Ishikawa (cell line): ENCODE measurements at regions not wholly inside any gene's neighbourhood (a gene's known extent, or its start where the extent isn't known, plus 50 kb on each side); places are given as distances from the start of the nearest gene placed in this dataset.

Experiments used
- CEBPB ChIP-seq: IDR thresholded peaks from 2 replicates; pipeline ENCODE4 v1.6.1; 2012
- CREB1 ChIP-seq: IDR thresholded peaks from 2 replicates; pipeline ENCODE4 v1.6.1; 2012; ENCODE audit warnings: low read depth
- EGR1 ChIP-seq: IDR thresholded peaks from 2 replicates; pipeline ENCODE4 v1.6.1; 2012
- EP300 ChIP-seq: IDR thresholded peaks from 2 replicates; pipeline ENCODE4 v1.6.1; 2012; ENCODE audit warnings: borderline replicate concordance
- FOXM1 ChIP-seq: IDR thresholded peaks from 2 replicates; pipeline ENCODE4 v1.6.1; 2012; ENCODE audit warnings: low read depth, borderline replicate concordance
- MAX ChIP-seq: IDR thresholded peaks from 2 replicates; pipeline ENCODE4 v1.6.1; 2012
- NFIC ChIP-seq: IDR thresholded peaks from 2 replicates; pipeline ENCODE4 v1.6.1; 2012
- RAD21 ChIP-seq: IDR thresholded peaks from 2 replicates; pipeline ENCODE4 v1.6.1; 2012; ENCODE audit warnings: low read depth
- REST ChIP-seq: IDR thresholded peaks from 2 replicates; pipeline ENCODE4 v1.6.1; 2012; ENCODE audit warnings: low read depth, mild to moderate bottlenecking
- TAF1 ChIP-seq: IDR thresholded peaks from 2 replicates; pipeline ENCODE4 v1.6.1; 2012; ENCODE audit warnings: low read depth, mild to moderate bottlenecking
- TCF12 ChIP-seq: IDR thresholded peaks from 2 replicates; pipeline ENCODE4 v1.6.1; 2012; ENCODE audit warnings: low read depth
- TEAD4 ChIP-seq: IDR thresholded peaks from 2 replicates; pipeline ENCODE4 v1.6.1; 2012
- USF1 ChIP-seq: IDR thresholded peaks from 2 replicates; pipeline ENCODE4 v1.6.1; 2012
- YY1 ChIP-seq: IDR thresholded peaks from 2 replicates; pipeline ENCODE4 v1.6.1; 2012; ENCODE audit warnings: low read depth
- ZBTB7A ChIP-seq: IDR thresholded peaks from 2 replicates; pipeline ENCODE4 v1.6.1; 2012; ENCODE audit warnings: low read depth

- no peak for TF ChIP-seq CREB1
Measured at GRCh38 chr3:177331203-177331835, 134.0 kb upstream of the TBL1XR1 start.

- TF ChIP-seq EP300 (no peak), ZBTB7A (no peak), TAF1 (no peak), MAX (no peak), CEBPB (no peak), NFIC (no peak), USF1 (no peak), RAD21 (no peak), FOXM1 (no peak), YY1 (no peak), CREB1 (no peak), EGR1 (no peak)
Measured at GRCh38 chr3:177332955-177333354, 135.7 kb upstream of the TBL1XR1 start.

- TF ChIP-seq REST (no peak), CEBPB (no peak), USF1 (no peak), CREB1 (no peak), TEAD4 (no peak), TAF1 (no peak), EGR1 (no peak), EP300 (no peak), YY1 (no peak), TCF12 (no peak), MAX (no peak), NFIC (no peak), RAD21 (no peak), FOXM1 (no peak)
Measured at GRCh38 chr3:177333533-177334520, 136.5 kb upstream of the TBL1XR1 start.

- TF ChIP-seq NFIC (no peak), RAD21 (no peak), TEAD4 (no peak), FOXM1 (no peak), CEBPB (no peak), TCF12 (no peak), TAF1 (no peak), EGR1 (no peak)
Measured at GRCh38 chr3:177334803-177335202, 137.5 kb upstream of the TBL1XR1 start.

GRCh38 chr3:177335728-177336127 is 138.4 kb upstream of the TBL1XR1 start:
- no peak for TF ChIP-seq USF1
- TF ChIP-seq CREB1: no peak
- TF ChIP-seq TCF12: no peak
- no peak for TF ChIP-seq NFIC
- TF ChIP-seq CEBPB: no peak

GRCh38 chr3:177336873-177337450 is 139.7 kb upstream of the TBL1XR1 start:
- TF ChIP-seq NFIC: no peak
- no peak for TF ChIP-seq USF1
- no peak for TF ChIP-seq EGR1
- TF ChIP-seq MAX: no peak
